Progenitor cell of endocrine pancreas (in vitro differentiated cells): ENCODE measurements at regions not wholly inside any gene's neighbourhood (a gene's known extent, or its start where the extent isn't known, plus 50 kb on each side); places are given as distances from the start of the nearest gene placed in this dataset.

Source experiments
- DNase-seq: peaks from one replicate; pipeline ENCODE4 v3.0.0; 2021; ENCODE audit warnings: low spot score; ENCODE audit not compliant: unreplicated experiment
- H3K27ac Mint-ChIP-seq: 2 replicates; pipeline ENCODE4 v1.8.0; 2021; ENCODE audit warnings: mild to moderate bottlenecking, moderate library complexity, mixed read lengths
- H3K27me3 Mint-ChIP-seq: 2 replicates; pipeline ENCODE4 v1.8.0; 2021; ENCODE audit warnings: mixed read lengths
- H3K36me3 Mint-ChIP-seq: 2 replicates; pipeline ENCODE4 v1.8.0; 2022; ENCODE audit warnings: mixed read lengths; ENCODE audit not compliant: insufficient read depth
- H3K4me1 Mint-ChIP-seq: 2 replicates; pipeline ENCODE4 v1.8.0; 2021; ENCODE audit warnings: low read depth, mixed read lengths
- H3K4me3 Mint-ChIP-seq: 2 replicates; pipeline ENCODE4 v1.8.0; 2021; ENCODE audit warnings: low read depth, mild to moderate bottlenecking, moderate library complexity, mixed read lengths
- H3K9me3 Mint-ChIP-seq: 2 replicates; pipeline ENCODE4 v1.8.0; 2021; ENCODE audit warnings: low read depth, mixed read lengths
- CTCF ChIP-seq: fragments of 200-600 bp; sonication (generic); IDR thresholded peaks from one replicate; pipeline ENCODE4 v1.5.0; 2021; ENCODE audit warnings: antibody characterized with exemption, mild to moderate bottlenecking; ENCODE audit not compliant: unreplicated experiment

GRCh38 chr4:7132730-7133582 is 59.4 kb upstream of the SORCS2 start:
- Mint-ChIP-seq H3K27me3 (no peaks in the 10 kb centered on the region), H3K9me3 (peaks cover 5% of the 10 kb centered on the region), H3K4me1 (peaks cover 3% of the 10 kb centered on the region), H3K36me3 (no peaks in the 10 kb centered on the region), H3K27ac (no peak overlapping the region), H3K4me3 (no peak overlapping the region)
- no peak for DNase-seq
- TF ChIP-seq CTCF, result no peak

GRCh38 chr4:7132249-7132648 is 60.1 kb upstream of the SORCS2 start:
- Mint-ChIP-seq H3K9me3 (peaks cover 5% of the 10 kb centered on the region), H3K4me3 (no peak overlapping the region), H3K36me3 (no peaks in the 10 kb centered on the region), H3K27me3 (peaks cover 2% of the 10 kb centered on the region), H3K27ac (no peak overlapping the region), H3K4me1 (peaks cover 3% of the 10 kb centered on the region)
- no peak for DNase-seq
- TF ChIP-seq CTCF, result no peak

- peaks cover 5% of the 10 kb centered on the region for H3K27me3 Mint-ChIP-seq
- H3K4me3 Mint-ChIP-seq, result no peak overlapping the region
- H3K9me3 Mint-ChIP-seq, result peaks cover 5% of the 10 kb centered on the region
- H3K27ac Mint-ChIP-seq, result no peak overlapping the region
- DNase-seq, result no peak
- H3K4me1 Mint-ChIP-seq, result peaks cover 3% of the 10 kb centered on the region
- no peaks in the 10 kb centered on the region for H3K36me3 Mint-ChIP-seq
- no peak for TF ChIP-seq CTCF
Observed at GRCh38 chr4:7131498-7132031, 60.8 kb upstream of the SORCS2 start.

GRCh38 chr4:7130621-7131211 is 61.6 kb upstream of the SORCS2 start:
- Mint-ChIP-seq H3K4me1 (no peaks in the 10 kb centered on the region), H3K4me3 (no peak overlapping the region)
- no peak for TF ChIP-seq CTCF

GRCh38 chr4:7129871-7130620 is 62.2 kb upstream of the GRPEL1 start:
- peaks cover 5% of the 10 kb centered on the region for H3K9me3 Mint-ChIP-seq
- no peaks in the 10 kb centered on the region for H3K4me1 Mint-ChIP-seq
- H3K27ac Mint-ChIP-seq, result no peak overlapping the region
- no peak for TF ChIP-seq CTCF
- DNase-seq, result no peak
- no peak overlapping the region for H3K4me3 Mint-ChIP-seq
- peaks cover 5% of the 10 kb centered on the region for H3K27me3 Mint-ChIP-seq
- no peaks in the 10 kb centered on the region for H3K36me3 Mint-ChIP-seq

More at GRCh38 chr4:7130621-7131211, 61.6 kb upstream of the SORCS2 start:
- peaks cover 5% of the 10 kb centered on the region for H3K27me3 Mint-ChIP-seq
- H3K36me3 Mint-ChIP-seq, result no peaks in the 10 kb centered on the region
- no peak for DNase-seq
- H3K9me3 Mint-ChIP-seq, result peaks cover 5% of the 10 kb centered on the region
- H3K27ac Mint-ChIP-seq, result no peak overlapping the region
